Body of pancreas (tissue), 4 donors: ENCODE measurements at regions not wholly inside any gene's neighbourhood (a gene's known extent, or its start where the extent isn't known, plus 50 kb on each side); places are given as distances from the start of the nearest gene placed in this dataset.
"Not testable (repeated sequence)": the region's sequence is repeated elsewhere in the genome, so short reads cannot be mapped to it uniquely, and the experiment has no call there.

Source experiments
- ATAC-seq: fragments of 150-250 bp; one replicate; pipeline ENCODE4 v1.9.1; 2016
- DNase-seq, 4 donors: peaks; one replicate each; pipeline ENCODE4 v3.0.0-alpha.2; 2019
- H3K27ac ChIP-seq, 4 donors: fragments of 200-600 bp; sonication (generic); 1 replicate in 3 of 4; 2 replicates in 1 of 4; pipeline versions ENCODE4 v1.5.1 to v1.6.1; 2016 to 2019; ENCODE audit warnings: mild to moderate bottlenecking in 1 of 4, mixed read lengths in 1 of 4, moderate library complexity in 1 of 4
- H3K27me3 ChIP-seq, 2 donors: fragments of 200-600 bp; sonication (generic); one replicate each; pipeline ENCODE4 v1.6.0; 2016; ENCODE audit warnings: mild to moderate bottlenecking in 1 of 2
- H3K36me3 ChIP-seq, 2 donors: fragments of 200-600 bp; sonication (generic); replicated peaks in 1 of 2; 2 replicates each; pipeline ENCODE4 v1.5.1; 2016; ENCODE audit warnings: low read depth in 2 of 2; ENCODE audit not compliant: insufficient read depth in 1 of 2
- H3K4me1 ChIP-seq: fragments of 200-600 bp; sonication (generic); one replicate; pipeline ENCODE4 v1.6.0; 2016
- H3K4me3 ChIP-seq, 2 donors: fragments of 200-600 bp; sonication (generic); 1 replicate in 1 of 2; 2 replicates in 1 of 2; pipeline ENCODE4 v1.5.1; 2016 to 2019
- H3K9me3 ChIP-seq, 3 donors: fragments of 200-600 bp; sonication (generic); 1 replicate in 2 of 3; 2 replicates in 1 of 3; pipeline ENCODE4 v1.5.1; 2016
- POLR2A ChIP-seq, 3 donors: fragments of 450-650 bp; IDR thresholded peaks; one replicate each; pipeline ENCODE4 v1.6.1; 2016; ENCODE audit warnings: antibody characterized with exemption in 3 of 3, mild to moderate bottlenecking in 2 of 3
- WGBS, 2 donors: methylation state at CpG; one replicate each; pipeline ENCODE4 v1.1.5; 2017; 5-methylcytosine and 5-hydroxymethylcytosine counted together
- intact Hi-C: fragments of 100-400 bp; cut with DNase I; formaldehyde crosslinking; loops from one replicate; pipeline ENCODE4 v1.15.1; 2023
- TF ChIP-seq, protein P1 (sequence below), 7 experiments: fragments of 450-650 bp in 4 of 7; fragments of 200-600 bp in 3 of 7; sonication (generic) in 3 of 7; IDR thresholded peaks; one replicate each; pipeline ENCODE4 v1.5.1; 2016 to 2019; ENCODE audit warnings: antibody characterized with exemption in 7 of 7

DNA sequence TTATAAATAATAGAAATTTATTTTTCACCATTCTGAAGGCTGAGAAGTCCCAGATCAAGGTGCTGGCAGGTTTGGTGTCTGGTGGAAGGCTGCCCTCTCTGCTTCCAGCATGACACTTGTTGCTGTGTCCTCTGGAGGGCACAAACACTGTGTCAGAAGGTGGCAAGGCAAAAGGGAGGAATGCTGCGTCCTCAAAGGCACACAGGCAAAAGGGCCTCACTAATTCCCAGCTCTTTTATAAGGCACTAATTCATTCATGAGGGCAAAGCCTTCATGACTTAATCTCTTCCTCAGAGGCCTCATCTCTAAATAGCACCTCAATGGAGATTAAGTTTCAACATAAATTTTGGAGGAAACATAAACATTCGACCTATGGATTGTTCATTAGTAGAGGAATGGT lies 209.5 kb upstream of the SMLR1 start:
- Histone ChIP-seq H3K27me3 (no peaks in the 10 kb centered on the region), H3K27ac (no peak overlapping the region), H3K4me3 (no peak overlapping the region), H3K36me3 (no peaks in the 10 kb centered on the region), H3K9me3 (no peaks in the 10 kb centered on the region), H3K4me1 (no peaks in the 10 kb centered on the region)
- WGBS, 2 donors = 32 to 51% methylated on average over 2 of the region's 2 CpGs
- intact Hi-C loops = no loop called here
- no peak for TF ChIP-seq POLR2A (IDR thresholded peaks at IDR 0.05)
- TF ChIP-seq, protein P1, sequence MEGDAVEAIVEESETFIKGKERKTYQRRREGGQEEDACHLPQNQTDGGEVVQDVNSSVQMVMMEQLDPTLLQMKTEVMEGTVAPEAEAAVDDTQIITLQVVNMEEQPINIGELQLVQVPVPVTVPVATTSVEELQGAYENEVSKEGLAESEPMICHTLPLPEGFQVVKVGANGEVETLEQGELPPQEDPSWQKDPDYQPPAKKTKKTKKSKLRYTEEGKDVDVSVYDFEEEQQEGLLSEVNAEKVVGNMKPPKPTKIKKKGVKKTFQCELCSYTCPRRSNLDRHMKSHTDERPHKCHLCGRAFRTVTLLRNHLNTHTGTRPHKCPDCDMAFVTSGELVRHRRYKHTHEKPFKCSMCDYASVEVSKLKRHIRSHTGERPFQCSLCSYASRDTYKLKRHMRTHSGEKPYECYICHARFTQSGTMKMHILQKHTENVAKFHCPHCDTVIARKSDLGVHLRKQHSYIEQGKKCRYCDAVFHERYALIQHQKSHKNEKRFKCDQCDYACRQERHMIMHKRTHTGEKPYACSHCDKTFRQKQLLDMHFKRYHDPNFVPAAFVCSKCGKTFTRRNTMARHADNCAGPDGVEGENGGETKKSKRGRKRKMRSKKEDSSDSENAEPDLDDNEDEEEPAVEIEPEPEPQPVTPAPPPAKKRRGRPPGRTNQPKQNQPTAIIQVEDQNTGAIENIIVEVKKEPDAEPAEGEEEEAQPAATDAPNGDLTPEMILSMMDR (IDR thresholded peaks at IDR 0.05) = no peak
- ATAC-seq (no peak), DNase-seq (no peak)

DNA sequence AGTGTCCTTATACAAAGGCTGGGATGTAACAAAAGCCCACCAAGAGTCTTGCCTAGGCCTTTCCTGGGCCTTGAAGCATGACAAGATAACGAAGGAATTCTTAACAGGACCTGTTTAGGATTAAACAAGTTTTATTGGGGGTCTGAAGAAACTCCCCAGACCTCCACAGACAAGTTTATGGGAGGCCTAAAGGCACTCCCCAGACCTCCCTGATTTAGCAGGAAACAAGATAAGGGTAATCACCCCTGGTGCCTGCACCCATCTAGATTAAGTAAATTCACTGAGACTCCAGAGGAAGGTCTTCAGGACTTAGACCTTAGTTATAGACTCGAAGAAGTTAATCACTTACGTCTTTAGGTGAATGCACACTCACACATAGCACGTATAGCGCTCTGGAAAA lies 208.4 kb upstream of the SMLR1 start:
- H3K4me1 ChIP-seq, ATAC-seq, H3K27ac ChIP-seq, H3K4me3 ChIP-seq, intact Hi-C loops, H3K9me3 ChIP-seq, DNase-seq, H3K36me3 ChIP-seq, H3K27me3 ChIP-seq: not testable (repeated sequence)
- WGBS, 2 donors = 75 to 81% methylated on average over 5 of the region's 5 CpGs

DNA sequence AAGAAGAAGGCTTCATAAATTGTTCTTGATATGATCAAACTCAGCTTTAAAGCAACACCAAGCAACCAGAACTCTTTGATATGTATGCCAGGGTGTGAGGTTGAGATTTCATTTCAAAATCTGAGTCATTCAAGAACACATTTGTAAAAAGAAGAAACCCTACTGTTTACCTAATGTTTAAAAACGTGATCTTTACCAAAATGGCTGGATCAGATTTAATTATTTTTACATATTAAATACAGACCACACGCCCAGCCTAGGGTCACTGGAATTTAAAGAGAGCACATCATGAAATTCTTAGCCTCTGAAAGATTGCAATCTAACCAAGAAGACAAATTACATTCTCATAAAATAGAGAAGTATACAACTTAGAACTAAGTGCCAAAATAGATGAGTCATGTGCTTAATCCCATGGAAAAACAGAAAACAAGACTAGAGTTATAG lies 206.8 kb upstream of the SMLR1 start:
- DNase-seq (no peak), ATAC-seq (no peak)
- intact Hi-C loops = no loop called here
- Histone ChIP-seq H3K9me3 (no peaks in the 10 kb centered on the region), H3K36me3 (no peaks in the 10 kb centered on the region), H3K4me3 (no peak overlapping the region), H3K4me1 (no peaks in the 10 kb centered on the region), H3K27ac (no peak overlapping the region), H3K27me3 (no peaks in the 10 kb centered on the region)
- TF ChIP-seq, protein P1 (IDR thresholded peaks at IDR 0.05) = no peak
- no peak for TF ChIP-seq POLR2A (IDR thresholded peaks at IDR 0.05)
- 29 to 48% methylated on average over 2 of the region's 2 CpGs for WGBS, 2 donors

DNA sequence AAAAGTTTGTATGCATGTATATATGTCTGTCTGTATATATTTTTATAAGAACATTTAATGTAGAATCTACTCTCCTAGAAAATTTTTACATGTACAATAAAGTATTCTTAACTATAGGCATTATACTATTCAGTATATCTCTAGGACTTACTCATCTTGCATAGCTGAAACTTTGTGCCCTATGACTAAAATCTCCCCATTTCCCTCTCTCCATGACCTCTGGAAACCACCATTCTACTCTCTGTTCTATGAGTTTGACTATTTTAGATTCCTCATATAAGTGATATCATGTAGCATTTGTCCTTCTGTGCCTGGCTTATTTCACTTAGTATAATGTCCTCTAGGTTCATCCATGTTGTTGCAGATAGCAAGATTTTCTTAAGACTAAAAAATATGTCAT lies 205.1 kb upstream of the SMLR1 start:
- no peak overlapping the region for H3K27ac ChIP-seq
- TF ChIP-seq, protein P1 (IDR thresholded peaks at IDR 0.05) = no peak
- TF ChIP-seq POLR2A (IDR thresholded peaks at IDR 0.05) = no peak
- no peaks in the 10 kb centered on the region for H3K4me1 ChIP-seq
- H3K9me3 ChIP-seq = no peaks in the 10 kb centered on the region
- H3K36me3 ChIP-seq = no peaks in the 10 kb centered on the region
- DNase-seq = no peak
- intact Hi-C loops = no loop called here
- no peaks in the 10 kb centered on the region for H3K27me3 ChIP-seq
- no peak for ATAC-seq
- no peak overlapping the region for H3K4me3 ChIP-seq

DNA sequence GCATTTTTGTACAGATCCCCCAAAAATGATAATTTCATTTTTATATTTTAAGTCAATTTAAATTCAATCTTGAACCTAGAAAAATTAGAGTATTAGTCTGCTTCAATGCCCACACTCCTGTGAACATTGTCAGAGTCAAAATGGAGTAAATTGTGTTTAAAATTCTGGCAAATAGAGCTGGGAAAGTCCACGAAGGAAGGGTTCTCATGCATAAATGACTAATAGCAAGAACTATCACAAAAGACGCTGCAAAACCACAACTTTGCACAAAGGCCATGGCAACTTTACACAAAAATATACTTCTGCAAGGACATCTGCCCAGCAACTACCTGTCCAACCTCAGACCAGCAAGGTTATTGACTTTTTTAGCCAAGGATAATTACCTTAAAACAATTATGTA lies 203.2 kb upstream of the SMLR1 start:
- intact Hi-C loops = no loop called here
- Histone ChIP-seq H3K36me3 (no peaks in the 10 kb centered on the region), H3K4me3 (no peak overlapping the region), H3K9me3 (no peaks in the 10 kb centered on the region), H3K27me3 (no peaks in the 10 kb centered on the region), H3K27ac (no peak overlapping the region), H3K4me1 (no peaks in the 10 kb centered on the region)
- no peak for TF ChIP-seq POLR2A (IDR thresholded peaks at IDR 0.05)
- TF ChIP-seq, protein P1 (IDR thresholded peaks at IDR 0.05) = no peak
- no peak for DNase-seq
- WGBS, 2 donors = 44 to 57% methylated on average over 2 of the region's 2 CpGs
- ATAC-seq = no peak
